ENCODE measurements at regions not wholly inside any gene's neighbourhood (a gene's known extent, or its start where the extent isn't known, plus 50 kb on each side); places are given as distances from the start of the nearest gene placed in this dataset.

DNA sequence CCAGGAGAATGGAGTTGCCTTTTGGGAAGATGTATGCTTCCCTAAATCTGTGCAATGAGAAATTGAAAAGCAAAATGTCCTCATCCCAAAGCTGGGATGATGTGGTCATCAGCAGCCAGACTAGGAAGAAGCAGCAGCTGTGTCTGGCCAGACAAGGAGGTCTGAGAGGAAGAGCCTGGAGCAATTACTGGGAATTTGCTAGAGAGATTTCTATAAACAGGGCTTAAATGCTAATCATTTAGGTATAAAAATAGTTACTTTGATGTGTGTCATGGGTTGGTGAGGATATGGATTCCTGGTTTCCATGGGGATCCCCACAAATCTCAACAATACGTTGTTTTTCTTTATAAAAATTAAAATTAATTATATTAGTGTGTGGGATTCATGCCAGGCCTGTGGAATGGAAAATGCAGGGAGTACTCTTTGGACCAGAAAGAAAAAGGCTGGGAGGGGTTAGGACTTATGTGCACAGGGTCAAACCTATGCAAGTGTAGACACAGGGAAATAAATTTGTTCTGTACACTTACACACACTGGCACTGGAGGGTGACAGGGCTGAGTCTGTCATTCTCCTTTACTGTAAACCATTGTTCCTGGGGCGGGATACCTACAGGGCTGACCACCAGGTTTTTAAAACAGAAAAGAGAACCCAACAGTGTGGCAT lies 58.7 kb upstream of the TRPC7 start (continued):
- TF ChIP-seq BCL3 (IDR thresholded peaks at IDR 0.05) (no peak), MYC (IDR thresholded peaks at IDR 0.05; ENCODE audit: borderline replicate concordance, low read length) (no peak), CBX8 (IDR thresholded peaks at IDR 0.05) (no peak), HDAC2 (IDR thresholded peaks at IDR 0.05) (no peak), KDM1A (IDR thresholded peaks at IDR 0.05; ENCODE audit: low read depth) (no peak)

GRCh38 chr5:136420168-136420898 lies 55.0 kb upstream of the TRPC7 start:
- Histone ChIP-seq H3K4me3 (no peak overlapping the region), H3K4me2 (no peak overlapping the region), H3K9me3 (no peaks in the 10 kb centered on the region), H3K4me1 (no peaks in the 10 kb centered on the region), H3K27ac (no peak overlapping the region)
- ChIA-PET POLR2A (no interaction called here), CTCF (interaction anchor here (0.6 to 1.5 kb wide), 6 partner anchors 11 to 857 kb away, joined by 3 read pairs; no protein-coding TSS in a partner anchor)
- DNase-seq (ENCODE audit: low read depth in 1 of 2, low spot score in 1 of 2) (no peak), FAIRE-seq (no peak), ATAC-seq (no peak)
- 23% methylated on average over 5 of the region's 5 CpGs for WGBS (ENCODE audit: missing lambda C conversion rate)
- TF ChIP-seq CBX2 (IDR thresholded peaks at IDR 0.05; ENCODE audit: borderline replicate concordance, low read depth) (no peak), RARB (CRISPR knock-in tag; IDR thresholded peaks at IDR 0.05) (no peak), KDM1A (IDR thresholded peaks at IDR 0.05; ENCODE audit: low read depth) (no peak), TFCP2L1 (CRISPR knock-in tag; IDR thresholded peaks at IDR 0.05) (no peak), HOXB5 (CRISPR knock-in tag; IDR thresholded peaks at IDR 0.05) (no peak), HOXA7 (CRISPR knock-in tag; IDR thresholded peaks at IDR 0.05) (no peak), MAFK (IDR thresholded peaks at IDR 0.05; ENCODE audit: partially characterized antibody) (no peak), SMC3 (IDR thresholded peaks at IDR 0.05) (no peak), EHMT2 (IDR thresholded peaks at IDR 0.05; ENCODE audit: low read depth) (no peak), NPAS2 (CRISPR knock-in tag; IDR thresholded peaks at IDR 0.05; ENCODE audit: borderline replicate concordance) (no peak), BCL3 (IDR thresholded peaks at IDR 0.05) (no peak), EP300 (IDR thresholded peaks at IDR 0.05) (no peak), ATOH8 (CRISPR knock-in tag; IDR thresholded peaks at IDR 0.05; ENCODE audit: low read depth) (no peak), FOXS1 (CRISPR knock-in tag; IDR thresholded peaks at IDR 0.05) (no peak), FOSB (CRISPR knock-in tag; IDR thresholded peaks at IDR 0.05) (no peak), NFE2L2 (conservative IDR thresholded peaks at IDR 0.05; ENCODE audit: low read length) (no peak)
- TF ChIP-seq, protein P1, sequence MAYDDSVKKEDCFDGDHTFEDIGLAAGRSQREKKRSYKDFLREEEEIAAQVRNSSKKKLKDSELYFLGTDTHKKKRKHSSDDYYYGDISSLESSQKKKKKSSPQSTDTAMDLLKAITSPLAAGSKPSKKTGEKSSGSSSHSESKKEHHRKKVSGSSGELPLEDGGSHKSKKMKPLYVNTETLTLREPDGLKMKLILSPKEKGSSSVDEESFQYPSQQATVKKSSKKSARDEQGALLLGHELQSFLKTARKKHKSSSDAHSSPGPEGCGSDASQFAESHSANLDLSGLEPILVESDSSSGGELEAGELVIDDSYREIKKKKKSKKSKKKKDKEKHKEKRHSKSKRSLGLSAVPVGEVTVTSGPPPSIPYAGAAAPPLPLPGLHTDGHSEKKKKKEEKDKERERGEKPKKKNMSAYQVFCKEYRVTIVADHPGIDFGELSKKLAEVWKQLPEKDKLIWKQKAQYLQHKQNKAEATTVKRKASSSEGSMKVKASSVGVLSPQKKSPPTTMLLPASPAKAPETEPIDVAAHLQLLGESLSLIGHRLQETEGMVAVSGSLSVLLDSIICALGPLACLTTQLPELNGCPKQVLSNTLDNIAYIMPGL (CRISPR knock-in tag; IDR thresholded peaks at IDR 0.05; ENCODE audit: borderline replicate concordance), result no peak
- TF ChIP-seq, protein P2, sequence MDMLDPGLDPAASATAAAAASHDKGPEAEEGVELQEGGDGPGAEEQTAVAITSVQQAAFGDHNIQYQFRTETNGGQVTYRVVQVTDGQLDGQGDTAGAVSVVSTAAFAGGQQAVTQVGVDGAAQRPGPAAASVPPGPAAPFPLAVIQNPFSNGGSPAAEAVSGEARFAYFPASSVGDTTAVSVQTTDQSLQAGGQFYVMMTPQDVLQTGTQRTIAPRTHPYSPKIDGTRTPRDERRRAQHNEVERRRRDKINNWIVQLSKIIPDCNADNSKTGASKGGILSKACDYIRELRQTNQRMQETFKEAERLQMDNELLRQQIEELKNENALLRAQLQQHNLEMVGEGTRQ (IDR thresholded peaks at IDR 0.05), result no peak

All from A549 (cell line).